HL-60 (cell line): ENCODE measurements at regions not wholly inside any gene's neighbourhood (a gene's known extent, or its start where the extent isn't known, plus 50 kb on each side); places are given as distances from the start of the nearest gene placed in this dataset.

ENCODE experiments used
- GABPA ChIP-seq: IDR thresholded peaks from 2 replicates; pipeline ENCODE4 v1.6.1; 2012; ENCODE audit warnings: low read depth
- POLR2AphosphoS5 ChIP-seq: IDR thresholded peaks from 2 replicates; pipeline ENCODE4 v1.6.1; 2012; ENCODE audit warnings: low read depth
- SPI1 ChIP-seq: IDR thresholded peaks from 2 replicates; pipeline ENCODE4 v1.6.1; 2012; ENCODE audit warnings: low read depth, mild to moderate bottlenecking, borderline replicate concordance
- TF ChIP-seq, protein P1 (sequence below): IDR thresholded peaks from one replicate; pipeline ENCODE4 v1.5.1; 2011; ENCODE audit warnings: low read length, control low read depth, inconsistent platforms; ENCODE audit not compliant: insufficient read depth
- TF ChIP-seq, protein P2 (sequence below): IDR thresholded peaks from 2 replicates; pipeline ENCODE4 v1.6.1; 2012; ENCODE audit warnings: low read depth; ENCODE audit not compliant: insufficient replicate concordance

DNA sequence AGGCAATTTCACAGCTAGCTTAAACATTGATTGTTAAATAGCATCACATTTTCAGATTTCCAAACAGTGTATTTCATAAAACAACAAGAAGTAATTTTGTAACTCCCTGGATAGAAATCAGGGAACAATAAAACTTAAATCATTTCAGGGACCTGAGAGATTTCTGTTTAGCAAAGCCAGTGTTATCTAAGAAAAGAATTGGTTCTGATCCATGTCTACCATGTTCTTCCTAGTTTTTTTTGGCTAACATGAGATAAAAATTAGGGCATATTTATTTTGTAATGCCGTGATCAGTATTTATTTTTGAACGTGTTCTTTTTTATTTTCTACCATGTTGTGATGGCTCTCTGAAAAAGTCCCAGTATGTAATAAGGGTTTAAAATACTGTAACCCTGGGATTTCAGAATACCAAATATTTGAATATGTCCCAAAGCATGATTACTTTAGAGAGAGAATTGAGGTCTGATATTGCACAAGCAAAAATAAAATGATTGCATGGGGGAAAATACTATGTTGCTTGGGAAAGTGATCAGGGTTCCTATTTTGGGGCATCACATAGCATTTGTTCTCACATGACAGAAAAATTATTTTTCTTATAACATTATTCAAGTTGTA, 188.7 kb upstream of the CEP162 start:
- TF ChIP-seq, protein P1, sequence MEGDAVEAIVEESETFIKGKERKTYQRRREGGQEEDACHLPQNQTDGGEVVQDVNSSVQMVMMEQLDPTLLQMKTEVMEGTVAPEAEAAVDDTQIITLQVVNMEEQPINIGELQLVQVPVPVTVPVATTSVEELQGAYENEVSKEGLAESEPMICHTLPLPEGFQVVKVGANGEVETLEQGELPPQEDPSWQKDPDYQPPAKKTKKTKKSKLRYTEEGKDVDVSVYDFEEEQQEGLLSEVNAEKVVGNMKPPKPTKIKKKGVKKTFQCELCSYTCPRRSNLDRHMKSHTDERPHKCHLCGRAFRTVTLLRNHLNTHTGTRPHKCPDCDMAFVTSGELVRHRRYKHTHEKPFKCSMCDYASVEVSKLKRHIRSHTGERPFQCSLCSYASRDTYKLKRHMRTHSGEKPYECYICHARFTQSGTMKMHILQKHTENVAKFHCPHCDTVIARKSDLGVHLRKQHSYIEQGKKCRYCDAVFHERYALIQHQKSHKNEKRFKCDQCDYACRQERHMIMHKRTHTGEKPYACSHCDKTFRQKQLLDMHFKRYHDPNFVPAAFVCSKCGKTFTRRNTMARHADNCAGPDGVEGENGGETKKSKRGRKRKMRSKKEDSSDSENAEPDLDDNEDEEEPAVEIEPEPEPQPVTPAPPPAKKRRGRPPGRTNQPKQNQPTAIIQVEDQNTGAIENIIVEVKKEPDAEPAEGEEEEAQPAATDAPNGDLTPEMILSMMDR = no peak
- TF ChIP-seq POLR2AphosphoS5 (no peak), SPI1 (no peak), GABPA (no peak)
- TF ChIP-seq, protein P2, sequence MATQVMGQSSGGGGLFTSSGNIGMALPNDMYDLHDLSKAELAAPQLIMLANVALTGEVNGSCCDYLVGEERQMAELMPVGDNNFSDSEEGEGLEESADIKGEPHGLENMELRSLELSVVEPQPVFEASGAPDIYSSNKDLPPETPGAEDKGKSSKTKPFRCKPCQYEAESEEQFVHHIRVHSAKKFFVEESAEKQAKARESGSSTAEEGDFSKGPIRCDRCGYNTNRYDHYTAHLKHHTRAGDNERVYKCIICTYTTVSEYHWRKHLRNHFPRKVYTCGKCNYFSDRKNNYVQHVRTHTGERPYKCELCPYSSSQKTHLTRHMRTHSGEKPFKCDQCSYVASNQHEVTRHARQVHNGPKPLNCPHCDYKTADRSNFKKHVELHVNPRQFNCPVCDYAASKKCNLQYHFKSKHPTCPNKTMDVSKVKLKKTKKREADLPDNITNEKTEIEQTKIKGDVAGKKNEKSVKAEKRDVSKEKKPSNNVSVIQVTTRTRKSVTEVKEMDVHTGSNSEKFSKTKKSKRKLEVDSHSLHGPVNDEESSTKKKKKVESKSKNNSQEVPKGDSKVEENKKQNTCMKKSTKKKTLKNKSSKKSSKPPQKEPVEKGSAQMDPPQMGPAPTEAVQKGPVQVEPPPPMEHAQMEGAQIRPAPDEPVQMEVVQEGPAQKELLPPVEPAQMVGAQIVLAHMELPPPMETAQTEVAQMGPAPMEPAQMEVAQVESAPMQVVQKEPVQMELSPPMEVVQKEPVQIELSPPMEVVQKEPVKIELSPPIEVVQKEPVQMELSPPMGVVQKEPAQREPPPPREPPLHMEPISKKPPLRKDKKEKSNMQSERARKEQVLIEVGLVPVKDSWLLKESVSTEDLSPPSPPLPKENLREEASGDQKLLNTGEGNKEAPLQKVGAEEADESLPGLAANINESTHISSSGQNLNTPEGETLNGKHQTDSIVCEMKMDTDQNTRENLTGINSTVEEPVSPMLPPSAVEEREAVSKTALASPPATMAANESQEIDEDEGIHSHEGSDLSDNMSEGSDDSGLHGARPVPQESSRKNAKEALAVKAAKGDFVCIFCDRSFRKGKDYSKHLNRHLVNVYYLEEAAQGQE = no peak
